Caco-2 (cell line): ENCODE measurements at regions not wholly inside any gene's neighbourhood (a gene's known extent, or its start where the extent isn't known, plus 50 kb on each side); places are given as distances from the start of the nearest gene placed in this dataset.
A peak's percentile ranks its signal among the peaks of the same experiment; 100 is the strongest.
"Not testable (repeated sequence)": the region's sequence is repeated elsewhere in the genome, so short reads cannot be mapped to it uniquely, and the experiment has no call there.

ENCODE experiments used
- BruUV-seq: library from RNA; stranded (reverse); fragments of 400-500 nt; replicated peaks from 2 replicates; lab custom pipeline; 2021; lab: Mats Ljungman, UMichigan
- CTCF ChIA-PET: fragments of 300-600 bp; sonication (Branson Sonifier 250); formaldehyde crosslinking; loops from one replicate; lab custom pipeline; 2022; ENCODE audit warnings: antibody characterized with exemption; lab: Charles Lee
- POLR2A ChIA-PET: fragments of 300-600 bp; sonication (Branson Sonifier 250); formaldehyde crosslinking; loops from one replicate; lab custom pipeline; 2022; ENCODE audit warnings: antibody characterized with exemption; lab: Charles Lee
- DNase-seq, 2 experiments: peaks; one replicate each; pipeline versions ENCODE4 v3.0.0 to v3.0.0-alpha.2; 2020 to 2022
- H3K27me3 ChIP-seq: replicated peaks from 2 replicates; pipeline ENCODE4 v1.6.0; 2011; ENCODE audit warnings: low read length; ENCODE audit not compliant: control insufficient read depth, insufficient read depth
- H3K36me3 ChIP-seq: 2 replicates; pipeline ENCODE4 v1.5.1; 2011; ENCODE audit warnings: low read length; ENCODE audit not compliant: control insufficient read depth, insufficient read depth
- H3K4me1 ChIP-seq: fragments of 250-450 bp; sonication (Bioruptor Pico); 2 replicates; pipeline ENCODE4 v1.5.1; 2020; ENCODE audit warnings: mild to moderate bottlenecking
- H3K4me3 ChIP-seq: 2 replicates; pipeline ENCODE4 v1.5.1; 2011; ENCODE audit warnings: low read depth, mild to moderate bottlenecking, control low read depth, low read length
- H3K9me3 ChIP-seq: fragments of 250-450 bp; sonication (Bioruptor Pico); 2 replicates; pipeline ENCODE4 v1.5.1; 2020; ENCODE audit warnings: mild to moderate bottlenecking, moderate library complexity
- H3K27ac Mint-ChIP-seq: one replicate; pipeline ENCODE4 v1.8.0; 2022; ENCODE audit warnings: mixed read lengths; ENCODE audit not compliant: unreplicated experiment
- H3K27me3 Mint-ChIP-seq: one replicate; pipeline ENCODE4 v1.8.0; 2022; ENCODE audit warnings: mixed read lengths; ENCODE audit not compliant: insufficient read depth, unreplicated experiment
- H3K36me3 Mint-ChIP-seq: one replicate; pipeline ENCODE4 v1.8.0; 2022; ENCODE audit warnings: mild to moderate bottlenecking, mixed read lengths; ENCODE audit not compliant: insufficient read depth, unreplicated experiment
- H3K4me1 Mint-ChIP-seq: one replicate; pipeline ENCODE4 v1.8.0; 2022; ENCODE audit warnings: low read depth, mixed read lengths; ENCODE audit not compliant: unreplicated experiment
- H3K4me3 Mint-ChIP-seq: one replicate; pipeline ENCODE4 v1.8.0; 2022; ENCODE audit warnings: mild to moderate bottlenecking, moderate library complexity, mixed read lengths; ENCODE audit not compliant: unreplicated experiment
- H3K9me3 Mint-ChIP-seq: one replicate; pipeline ENCODE4 v1.8.0; 2022; ENCODE audit warnings: mixed read lengths; ENCODE audit not compliant: unreplicated experiment
- CTCF ChIP-seq, 2 experiments: fragments of 200-600 bp in 1 of 2; IDR thresholded peaks; 1 replicate in 1 of 2; 2 replicates in 1 of 2; pipeline versions ENCODE4 v1.5.1 to v1.8.0; 2011 to 2022; ENCODE audit warnings: antibody characterized with exemption in 1 of 2, control low read depth in 1 of 2, inconsistent platforms in 1 of 2, low read depth in 1 of 2, low read length in 1 of 2, mild to moderate bottlenecking in 1 of 2, moderate library complexity in 1 of 2; ENCODE audit not compliant: insufficient read depth in 1 of 2, severe bottlenecking in 1 of 2, unreplicated experiment in 1 of 2
- intact Hi-C: fragments of 100-400 bp; cut with micrococcal nuclease; formaldehyde crosslinking; loops from one replicate; pipeline ENCODE4 v1.10.0; 2022; ENCODE audit not compliant: unreplicated experiment

GRCh38 chr3:71984843-71985613 lies 200.1 kb upstream of the PROK2 start:
- Histone ChIP-seq H3K36me3 (no peaks in the 10 kb centered on the region), H3K9me3 (no peaks in the 10 kb centered on the region), H3K4me1 (peaks cover 13% of the 10 kb centered on the region; the same call in 1 of the 2 replicates), H3K4me3 (no peak overlapping the region), H3K27me3 (no peaks in the 10 kb centered on the region)
- CTCF ChIA-PET = interaction anchor here (0.7 kb wide), 1 partner anchor 670 kb away, joined by 4 read pairs; no protein-coding TSS in a partner anchor
- H3K36me3 Mint-ChIP-seq = peaks cover 5% of the 10 kb centered on the region
- H3K4me3 Mint-ChIP-seq = no peak overlapping the region
- TF ChIP-seq CTCF (IDR thresholded peaks at IDR 0.05; ENCODE audit: insufficient read depth in 1 of 2, low read depth in 1 of 2, low read length in 1 of 2, severe bottlenecking in 1 of 2, unreplicated experiment in 1 of 2) = no peak
- H3K4me1 Mint-ChIP-seq = no peaks in the 10 kb centered on the region
- H3K27ac Mint-ChIP-seq = no peak overlapping the region
- no peak for DNase-seq
- peaks cover under 1% of the 10 kb centered on the region for H3K9me3 Mint-ChIP-seq
- POLR2A ChIA-PET = interaction anchor here (0.6 kb wide), 1 partner anchor 512 kb away, joined by 6 read pairs; no protein-coding TSS in a partner anchor
- intact Hi-C loops = no loop called here
- no TSS peak for BruUV-seq
- H3K27me3 Mint-ChIP-seq = no peaks in the 10 kb centered on the region

- no peaks in the 10 kb centered on the region for H3K9me3 ChIP-seq
- peaks cover 21% of the 10 kb centered on the region for H3K4me1 ChIP-seq
- H3K4me3 ChIP-seq = no peak overlapping the region
- no peaks in the 10 kb centered on the region for H3K27me3 Mint-ChIP-seq
- ChIA-PET POLR2A (no interaction called here), CTCF (no interaction called here)
- TF ChIP-seq CTCF (IDR thresholded peaks at IDR 0.05; ENCODE audit: insufficient read depth in 1 of 2, low read depth in 1 of 2, low read length in 1 of 2, severe bottlenecking in 1 of 2, unreplicated experiment in 1 of 2) = no peak
- H3K4me1 Mint-ChIP-seq = peaks cover 8% of the 10 kb centered on the region
- no peak overlapping the region for H3K27ac Mint-ChIP-seq
- peaks cover 5% of the 10 kb centered on the region for H3K36me3 Mint-ChIP-seq
- H3K4me3 Mint-ChIP-seq = no peak overlapping the region
- no peaks in the 10 kb centered on the region for H3K36me3 ChIP-seq
- no TSS peak for BruUV-seq
- no peaks in the 10 kb centered on the region for H3K9me3 Mint-ChIP-seq
- intact Hi-C loops = no loop called here
- no peak for DNase-seq
- no peaks in the 10 kb centered on the region for H3K27me3 ChIP-seq
Measured at GRCh38 chr3:71983694-71984093, 198.7 kb upstream of the PROK2 start.

- H3K27me3 ChIP-seq, H3K9me3 ChIP-seq, H3K27me3 Mint-ChIP-seq, H3K4me3 Mint-ChIP-seq, H3K4me3 ChIP-seq, BruUV-seq, H3K36me3 Mint-ChIP-seq, H3K4me1 Mint-ChIP-seq, H3K9me3 Mint-ChIP-seq, H3K36me3 ChIP-seq, intact Hi-C loops, POLR2A ChIA-PET: not testable (repeated sequence)
- CTCF ChIA-PET = interaction anchor here (0.6 kb wide), 1 partner anchor 1094 kb away, joined by 3 read pairs; no protein-coding TSS in a partner anchor
- H3K4me1 ChIP-seq = peaks cover 30% of the 10 kb centered on the region
- peak; percentile 49 to 76 for DNase-seq
- H3K27ac Mint-ChIP-seq = peak overlapping the region; percentile 56
Measured at GRCh38 chr3:71982506-71983258, 197.7 kb upstream of the PROK2 start.
